Stimulated activated naive CD8-positive, alpha-beta T cell treated with anti-CD3 and anti-CD28 coated beads, Interleukin-15, Interleukin-2, amounts not matched to agents 100 U/mL and 50 U/mL, for 24 hours (primary cell): ENCODE measurements at regions not wholly inside any gene's neighbourhood (a gene's known extent, or its start where the extent isn't known, plus 50 kb on each side); places are given as distances from the start of the nearest gene placed in this dataset.
"Not testable (repeated sequence)": the region's sequence is repeated elsewhere in the genome, so short reads cannot be mapped to it uniquely, and the experiment has no call there.

Experiments used
- ATAC-seq: fragments of 150-1000 bp; cut with Tn5 transposase; one replicate; pipeline ENCODE4 v1.10.0; 2021
- DNase-seq: peaks from one replicate; pipeline ENCODE4 v3.0.0; 2021

DNA sequence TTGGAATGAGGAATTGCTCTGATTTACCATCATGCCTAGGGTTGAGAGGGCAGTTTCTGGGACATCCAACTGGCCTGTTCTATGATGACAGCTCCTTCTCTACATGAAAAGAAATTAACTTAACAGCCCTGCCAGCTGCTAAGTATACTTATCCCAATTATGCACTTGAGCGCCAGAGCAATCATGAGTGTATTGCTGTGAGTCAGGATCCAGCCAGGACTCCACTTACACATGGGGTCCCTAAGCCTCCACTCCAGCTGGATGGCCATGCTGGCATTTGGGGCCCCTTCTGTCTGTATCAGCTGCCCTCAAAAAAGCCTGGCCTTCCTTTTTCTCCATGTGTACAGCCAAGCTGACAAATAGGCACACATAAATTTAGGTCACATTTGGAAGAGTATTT, 481.9 kb downstream of the TMX3 start:
- ATAC-seq: no peak

DNA sequence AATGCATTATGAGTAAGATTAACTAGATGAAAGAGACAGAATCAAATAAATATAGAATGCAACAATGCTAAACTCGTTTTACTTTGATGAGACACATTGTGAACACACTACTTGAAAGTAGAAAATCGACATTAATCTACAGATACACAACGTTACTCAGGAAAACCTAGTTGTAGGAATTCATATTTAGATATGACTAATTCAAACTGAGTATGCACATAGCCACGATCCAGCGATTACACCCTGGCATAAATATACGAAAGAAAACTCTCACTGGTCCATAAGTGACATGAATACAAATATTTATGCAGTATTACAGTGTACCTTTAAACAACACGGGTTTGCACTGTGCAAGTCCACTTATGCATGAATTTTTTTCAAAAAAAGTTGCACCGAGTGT, 485.6 kb downstream of the TMX3 start:
- ATAC-seq (no peak), DNase-seq (no peak)

More for the DNA sequence above, 481.9 kb downstream of the TMX3 start:
- no peak for DNase-seq

DNA sequence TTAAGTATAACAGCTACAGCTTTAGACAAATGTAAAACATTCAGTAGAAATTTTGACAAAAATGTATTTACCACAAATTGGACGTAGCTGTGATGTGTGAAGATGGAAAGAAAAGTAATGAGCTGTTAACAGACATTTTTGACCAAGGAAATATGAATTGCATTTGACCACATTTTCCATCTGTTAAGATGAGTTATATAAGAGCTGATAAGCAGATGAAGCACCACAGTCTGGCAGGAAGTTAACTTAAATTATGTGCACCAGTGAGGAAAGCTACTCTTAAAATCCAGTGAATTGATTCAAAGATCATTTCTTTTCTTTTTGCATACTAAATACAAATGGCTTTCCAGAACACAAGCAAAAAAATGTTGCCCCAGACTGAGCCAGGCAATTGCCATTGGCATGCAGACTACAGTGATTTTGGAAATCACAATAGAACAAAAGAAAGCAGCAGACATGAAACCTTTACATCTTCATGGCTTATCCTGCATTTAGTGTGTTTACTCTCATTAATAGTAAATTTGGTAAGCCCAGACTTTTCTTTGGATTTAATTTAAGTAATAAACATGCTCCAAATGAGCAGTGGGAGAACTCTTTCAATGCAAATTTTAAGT, 493.7 kb downstream of the TMX3 start:
- DNase-seq: no peak
- ATAC-seq: no peak

DNA sequence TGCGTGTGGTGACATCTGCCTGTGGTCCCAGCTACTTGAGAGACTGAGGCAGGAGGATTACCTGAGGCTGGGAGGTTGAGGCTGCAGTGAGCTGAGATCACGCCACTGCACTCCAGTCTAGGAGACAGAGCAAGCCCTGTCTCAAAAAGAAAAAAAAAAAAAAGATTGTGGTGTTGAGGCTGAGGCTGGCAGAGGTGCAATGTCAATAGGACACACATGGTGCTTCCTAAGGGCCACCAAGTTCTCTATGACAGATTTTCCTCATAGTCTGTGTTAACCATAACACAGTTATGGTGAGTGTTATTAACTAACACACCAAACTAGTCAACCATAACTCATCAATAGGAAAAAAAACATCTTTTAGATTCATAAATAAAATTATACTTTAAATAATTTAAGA, 494.4 kb downstream of the TMX3 start:
- ATAC-seq (no peak), DNase-seq (no peak)

DNA sequence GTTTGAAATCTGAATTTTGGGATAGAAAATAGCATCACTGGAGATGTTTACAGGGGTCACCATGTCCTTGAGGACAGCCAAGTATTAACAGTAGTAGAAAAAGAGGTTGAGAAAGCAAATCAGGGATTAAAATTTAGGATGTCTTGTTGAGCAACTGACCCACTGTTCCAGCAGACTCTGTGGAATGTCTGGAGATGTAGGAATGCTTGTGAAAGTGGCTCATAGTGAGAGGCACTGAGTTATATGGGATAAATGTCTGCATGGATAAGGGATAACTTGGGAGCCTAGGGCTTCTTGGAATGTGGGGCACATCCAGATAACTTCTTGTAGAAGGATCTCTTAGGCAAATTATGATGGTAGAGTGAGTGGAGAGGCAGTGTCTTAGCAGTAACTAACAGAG, 495.0 kb downstream of the TMX3 start:
- DNase-seq (no peak), ATAC-seq (no peak)

DNA sequence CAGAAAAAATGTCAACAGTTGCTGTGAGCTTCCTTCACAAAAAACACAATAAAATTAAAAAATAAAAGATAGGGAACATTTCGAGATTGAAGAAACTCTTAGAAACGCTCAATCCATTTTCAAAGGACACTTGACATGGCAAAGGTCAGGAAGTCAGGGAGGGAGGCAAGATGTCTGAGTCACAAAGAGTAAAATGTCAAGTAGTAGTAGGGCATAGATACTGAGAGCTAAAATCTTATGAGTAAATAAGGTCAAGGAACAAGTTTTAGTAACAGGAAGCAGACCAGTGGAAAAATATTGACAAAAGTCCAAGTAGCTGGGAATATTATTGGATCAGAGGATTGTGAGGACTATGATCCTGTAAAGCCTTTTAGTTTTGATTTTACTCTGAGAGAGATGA, 495.6 kb downstream of the TMX3 start:
- ATAC-seq (no peak), DNase-seq (no peak)

DNA sequence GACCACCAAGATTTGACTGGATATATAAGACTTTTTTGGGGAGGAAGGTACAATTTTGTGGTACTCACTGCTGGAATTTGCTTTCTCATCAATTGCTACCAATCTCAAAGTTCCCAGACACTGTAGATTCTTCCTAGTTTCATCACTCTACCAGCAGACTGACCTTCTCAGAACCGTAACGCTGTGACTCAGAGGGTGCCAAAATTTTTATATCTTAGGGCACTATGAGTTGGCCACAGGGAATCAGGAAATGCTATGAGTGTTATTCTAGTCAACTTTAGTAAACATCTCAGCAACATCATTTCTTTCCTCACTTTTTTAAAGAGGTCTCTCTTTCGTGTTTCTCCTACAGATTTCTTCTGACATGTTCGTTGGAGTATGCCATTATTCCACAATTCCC, 499.0 kb downstream of the TMX3 start:
- DNase-seq (no peak), ATAC-seq (no peak)

DNA sequence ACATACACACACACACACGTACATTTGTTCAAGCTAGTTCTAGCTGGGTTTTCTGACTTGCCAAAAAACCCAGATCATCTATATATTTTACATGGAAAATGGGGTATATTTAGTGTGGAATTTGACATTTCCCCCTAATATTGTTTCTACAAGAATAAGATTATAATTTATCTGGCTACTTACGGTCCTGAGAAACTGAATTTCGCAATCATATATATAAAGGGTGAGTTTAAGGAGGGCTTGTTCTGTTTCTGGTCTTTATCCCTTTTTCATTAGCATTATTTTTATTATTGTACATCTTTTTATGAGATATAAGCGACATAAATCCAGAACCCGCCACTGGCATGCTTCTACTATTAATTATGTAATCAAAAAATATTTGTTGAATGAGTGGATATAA, 528.9 kb downstream of the TMX3 start:
- DNase-seq: no peak
- ATAC-seq: no peak

DNA sequence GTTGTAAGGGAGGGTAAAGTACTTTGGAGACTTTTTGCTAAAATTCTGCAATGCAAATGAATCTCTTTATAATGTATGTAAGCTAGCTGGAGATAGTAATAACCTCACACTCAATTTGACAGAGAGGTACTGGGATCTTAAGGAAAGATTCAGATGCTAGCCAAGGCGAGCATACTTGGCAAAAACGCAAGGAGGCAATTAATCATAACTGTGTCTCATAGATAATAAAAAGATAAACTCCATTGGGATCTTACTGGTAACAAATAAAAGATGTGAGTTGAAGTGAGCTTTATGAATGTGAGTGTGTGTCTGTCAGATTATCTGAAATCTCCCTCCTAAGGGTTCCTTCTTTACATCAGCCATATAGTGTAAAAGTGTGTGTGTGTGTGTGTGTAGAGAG, 533.0 kb downstream of the TMX3 start:
- no peak for DNase-seq

DNA sequence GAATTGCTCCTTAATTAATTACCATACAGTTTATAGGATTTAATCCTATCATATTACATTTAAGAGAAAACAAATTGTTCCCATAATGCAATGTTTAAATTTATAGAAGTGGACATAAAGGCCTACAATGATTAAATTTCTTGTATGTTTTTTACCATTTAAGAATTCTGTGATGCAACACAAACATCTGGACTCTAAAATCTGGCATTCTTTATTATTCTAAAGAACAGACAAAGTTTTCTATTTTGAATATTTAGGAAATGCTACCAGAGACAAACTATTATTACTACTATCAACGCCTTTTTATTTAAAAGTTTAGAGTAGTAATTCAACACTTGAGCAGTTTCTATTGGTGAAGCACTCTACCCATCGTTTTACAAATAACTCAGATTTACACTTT, 535.1 kb downstream of the TMX3 start:
- DNase-seq (no peak), ATAC-seq (no peak)

More for the DNA sequence above, 533.0 kb downstream of the TMX3 start:
- ATAC-seq: no peak

DNA sequence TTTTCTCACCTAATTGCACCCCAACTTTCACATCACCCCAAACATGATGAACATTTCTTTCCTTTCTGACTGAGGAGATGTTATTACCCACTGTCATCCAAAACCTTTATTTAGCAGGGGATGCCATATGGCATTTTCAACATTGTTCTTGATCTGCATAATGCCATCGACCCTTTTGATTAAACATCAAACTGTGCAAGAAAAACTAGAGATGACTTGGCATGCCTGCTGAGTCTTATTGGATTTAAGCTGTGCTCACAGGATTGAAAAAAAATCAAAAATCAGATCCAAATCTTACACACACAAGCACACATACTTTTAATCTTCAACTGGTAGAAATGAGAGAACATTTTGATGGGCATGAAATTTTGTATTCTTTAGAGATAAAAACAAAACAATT, 536.0 kb downstream of the TMX3 start:
- no peak for ATAC-seq
- DNase-seq: no peak

DNA sequence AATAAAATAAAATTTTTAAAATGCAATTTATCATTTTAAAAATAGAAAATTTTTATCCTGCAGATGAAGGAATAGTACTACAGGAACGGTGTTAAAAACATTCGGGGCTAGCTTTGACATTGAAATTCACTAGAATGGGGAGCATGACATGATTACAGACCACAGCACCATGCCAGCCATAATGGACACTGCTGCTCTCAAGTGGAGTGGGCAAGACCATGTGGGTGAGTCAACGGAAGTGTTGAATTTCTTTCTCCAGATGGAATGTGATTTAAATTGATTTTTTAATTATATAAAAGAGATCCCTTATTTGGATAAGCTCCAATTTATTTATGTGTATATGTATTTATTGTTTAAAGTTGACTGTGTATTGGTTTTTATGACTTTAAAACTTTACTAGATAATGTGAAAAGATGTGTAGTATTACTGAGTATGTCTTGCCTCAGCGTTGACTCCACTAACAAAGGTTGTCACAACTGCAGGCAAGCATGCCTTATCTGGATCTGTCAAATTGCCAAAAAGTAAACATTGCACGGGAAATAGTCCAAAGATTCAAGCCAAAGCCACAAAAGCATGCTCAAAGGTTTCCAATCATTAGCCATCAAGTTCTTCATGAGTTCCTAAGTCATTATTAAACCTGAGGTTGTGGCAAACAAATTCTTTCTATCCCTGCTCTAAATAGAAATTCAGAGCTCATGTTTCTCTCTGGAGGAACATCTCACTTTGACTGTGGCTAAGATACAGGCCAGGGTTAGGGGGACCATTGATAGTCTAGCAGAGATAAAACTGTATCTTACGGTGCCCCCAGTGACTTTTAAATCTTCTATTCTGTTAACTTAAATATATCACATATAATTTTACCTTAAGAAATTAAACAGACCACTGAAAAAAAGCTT, 536.9 kb downstream of the TMX3 start:
- ATAC-seq (no peak), DNase-seq (no peak)

DNA sequence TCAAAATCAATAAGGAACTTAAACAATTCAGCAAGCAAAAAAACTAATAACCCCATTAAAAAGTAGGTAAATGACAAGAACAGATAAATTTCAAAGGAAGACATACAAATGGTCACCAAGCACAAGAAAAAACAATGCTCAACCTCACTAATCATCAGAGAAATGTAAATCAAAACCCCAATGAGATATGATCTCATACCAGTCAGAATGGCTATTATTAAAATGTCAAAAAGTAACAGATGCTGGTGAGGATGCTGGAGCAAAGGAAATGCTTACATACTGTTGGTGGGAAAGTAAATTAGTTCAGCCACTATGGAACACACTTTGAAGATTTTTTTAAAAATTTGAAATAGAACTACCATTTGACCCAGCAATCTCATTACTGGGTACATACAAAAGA, 538.0 kb downstream of the TMX3 start:
- DNase-seq: no peak
- no peak for ATAC-seq

DNA sequence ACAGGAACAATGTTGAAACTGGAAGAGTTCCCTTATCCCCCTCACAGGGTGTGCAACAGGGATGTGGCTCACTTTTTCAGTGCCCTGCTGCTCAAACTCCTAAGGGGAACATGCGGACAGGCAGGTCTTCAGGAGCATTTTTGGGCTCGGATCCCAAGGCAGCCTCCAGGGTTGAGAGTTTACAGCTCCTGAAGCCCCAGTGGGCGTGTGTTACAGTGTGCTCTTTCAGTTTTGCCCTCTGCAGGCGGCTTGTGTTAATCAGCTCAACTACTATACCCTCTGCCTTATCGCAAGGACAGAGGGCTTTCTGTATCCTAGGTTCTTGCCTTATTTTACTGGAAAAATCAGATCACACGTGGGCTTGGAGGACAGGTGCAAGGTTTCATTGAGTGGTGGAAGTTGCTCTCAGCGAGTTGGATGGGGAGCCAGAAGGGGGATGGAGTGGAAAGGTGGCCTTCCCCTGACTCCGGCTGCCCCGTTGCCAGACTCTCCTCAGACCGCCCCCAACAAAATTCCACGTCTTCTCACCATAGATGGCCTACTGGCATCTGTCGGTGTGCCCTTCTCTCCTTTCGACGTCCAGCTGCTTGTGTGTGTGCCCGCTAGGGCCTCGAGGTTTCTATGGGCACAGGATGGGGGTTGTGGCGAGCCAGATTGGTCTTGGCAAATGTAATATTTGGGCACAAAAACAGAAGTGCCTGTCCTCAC, 541.9 kb downstream of the TMX3 start:
- ATAC-seq (no peak), DNase-seq (no peak)

DNA sequence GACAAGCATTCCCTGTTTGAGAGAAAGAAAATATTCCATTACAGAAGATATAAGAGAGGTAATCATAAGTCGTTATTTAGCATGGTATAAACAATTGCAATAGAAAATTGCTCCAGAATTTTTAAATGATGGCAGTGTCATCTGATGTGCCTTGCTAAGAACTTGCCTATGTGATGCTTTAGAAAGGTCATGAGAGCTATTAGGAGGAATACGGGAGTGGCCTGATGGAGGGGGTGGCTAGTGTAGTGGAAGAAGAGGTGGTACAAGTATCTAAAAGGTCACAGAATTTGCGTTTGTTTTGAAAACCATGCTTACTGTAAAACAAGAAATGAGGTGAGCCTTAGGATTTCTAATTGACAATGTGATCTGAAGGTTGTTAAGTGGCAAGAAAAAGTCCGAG, 550.0 kb downstream of the TMX3 start:
- DNase-seq (no peak), ATAC-seq (no peak)

DNA sequence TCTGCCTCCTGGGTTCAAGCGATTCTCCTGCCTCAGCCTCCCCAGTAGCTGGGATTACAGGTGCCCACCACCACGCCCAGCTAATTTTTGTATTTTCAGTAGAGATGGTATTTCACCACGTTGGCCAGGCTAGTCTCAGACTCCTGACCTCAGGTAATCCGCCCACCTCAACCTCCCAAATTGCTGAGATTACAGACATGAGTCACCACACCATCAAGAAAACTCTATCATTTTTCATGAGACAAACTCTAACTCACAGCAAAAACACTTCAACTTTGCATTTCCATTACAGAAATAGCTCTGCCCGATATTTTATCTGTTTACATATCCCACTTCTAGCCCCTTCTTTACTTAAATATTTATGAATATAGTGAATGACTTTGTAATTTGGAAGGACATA, 561.1 kb downstream of the TMX3 start:
- not testable (repeated sequence) for ATAC-seq, DNase-seq

DNA sequence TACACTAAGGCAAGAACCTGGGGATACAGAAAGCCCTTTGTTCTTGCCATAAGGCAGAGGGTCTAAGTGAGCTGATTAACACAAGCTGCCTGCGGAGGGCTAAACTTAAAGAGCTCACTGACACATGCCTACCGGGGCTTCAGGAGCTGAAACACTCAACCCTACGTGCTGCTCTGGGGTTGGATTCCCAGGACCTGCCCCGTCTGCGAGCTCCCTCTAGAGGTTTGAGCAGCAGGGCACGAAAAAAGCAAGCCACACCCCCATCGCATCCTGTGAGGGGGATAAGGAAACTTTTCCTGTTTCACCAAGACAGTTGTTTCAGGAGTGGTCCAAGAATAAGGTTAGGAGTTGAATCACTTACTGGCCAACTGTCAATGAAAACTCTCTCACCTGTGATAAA, 562.1 kb downstream of the TMX3 start:
- ATAC-seq: no peak

DNA sequence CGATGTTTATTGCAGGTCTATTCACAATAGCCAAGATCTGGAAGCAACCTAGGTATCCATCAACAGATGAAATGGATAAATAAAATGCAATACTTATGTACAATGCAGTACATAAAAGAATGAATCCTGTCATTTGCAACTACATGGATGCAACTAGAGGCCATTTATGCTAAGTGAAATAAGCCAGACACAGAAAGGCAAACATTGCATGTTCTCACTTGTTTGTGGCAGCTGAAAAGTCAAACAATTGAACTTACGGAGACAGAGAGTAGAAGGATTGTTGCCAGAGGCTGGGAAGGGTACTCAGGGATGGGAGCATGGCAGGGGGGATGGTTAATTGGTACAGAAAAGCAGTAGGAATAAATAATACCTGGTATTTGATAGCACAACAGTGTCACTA, 563.9 kb downstream of the TMX3 start:
- ATAC-seq (no peak), DNase-seq (no peak)

More for the DNA sequence above, 562.1 kb downstream of the TMX3 start:
- DNase-seq: no peak

DNA sequence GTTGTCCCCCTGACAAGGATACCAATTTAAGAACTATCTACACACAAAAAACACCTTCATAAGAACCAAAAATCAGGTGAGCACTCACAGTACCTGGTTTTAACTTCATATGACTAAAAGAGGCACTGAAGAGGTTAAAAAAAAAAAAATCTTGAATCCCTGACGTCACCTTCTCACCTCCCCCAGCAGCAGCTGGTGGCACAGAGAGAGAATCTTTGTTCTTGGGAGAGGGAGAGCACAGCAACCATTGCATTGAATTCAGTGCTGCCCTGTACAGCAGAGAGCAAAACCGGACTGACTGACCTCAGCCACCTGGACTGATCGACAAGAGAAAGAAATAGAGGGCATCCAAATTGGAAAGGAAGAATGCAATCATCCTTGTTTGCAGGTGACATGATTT, 566.0 kb downstream of the TMX3 start:
- no peak for ATAC-seq
- DNase-seq: no peak

DNA sequence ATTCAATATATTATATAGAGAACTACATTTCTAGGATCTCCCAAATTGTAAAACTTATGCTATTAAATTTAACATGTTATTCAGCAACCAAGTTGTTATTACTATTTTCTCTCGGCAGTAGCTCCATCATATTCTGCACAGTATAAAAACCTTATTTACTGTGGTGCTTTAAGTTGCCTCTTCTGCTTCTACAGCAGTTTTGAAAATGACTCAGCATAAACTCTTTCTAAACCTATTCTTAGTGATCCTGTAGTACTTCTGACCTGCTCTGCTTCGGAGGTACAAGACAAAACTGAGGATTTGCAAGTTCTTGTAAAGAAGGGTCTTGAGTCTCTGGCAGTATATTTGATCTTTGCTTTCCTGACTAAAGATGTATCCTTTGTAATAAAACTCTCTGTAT, 567.2 kb downstream of the TMX3 start:
- no peak for DNase-seq
- no peak for ATAC-seq

DNA sequence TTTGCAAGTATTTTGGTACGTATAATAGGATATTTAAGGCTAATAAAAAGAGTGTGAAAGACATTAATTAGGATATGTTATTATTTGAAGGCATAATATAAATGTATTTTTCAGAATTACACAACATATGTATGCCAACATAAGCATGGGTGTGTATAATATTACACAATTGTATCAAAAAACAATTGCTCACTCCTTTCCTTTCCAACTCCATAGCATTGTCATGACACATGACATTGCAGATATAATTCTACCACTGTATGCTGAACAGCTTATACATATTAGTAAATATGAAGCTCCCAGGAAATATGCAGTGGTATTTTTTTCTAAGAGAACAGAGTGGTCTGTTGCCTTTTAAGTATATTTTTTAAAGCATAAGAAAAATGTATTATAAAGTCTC, 593.1 kb downstream of the TMX3 start:
- ATAC-seq (no peak), DNase-seq (no peak)

DNA sequence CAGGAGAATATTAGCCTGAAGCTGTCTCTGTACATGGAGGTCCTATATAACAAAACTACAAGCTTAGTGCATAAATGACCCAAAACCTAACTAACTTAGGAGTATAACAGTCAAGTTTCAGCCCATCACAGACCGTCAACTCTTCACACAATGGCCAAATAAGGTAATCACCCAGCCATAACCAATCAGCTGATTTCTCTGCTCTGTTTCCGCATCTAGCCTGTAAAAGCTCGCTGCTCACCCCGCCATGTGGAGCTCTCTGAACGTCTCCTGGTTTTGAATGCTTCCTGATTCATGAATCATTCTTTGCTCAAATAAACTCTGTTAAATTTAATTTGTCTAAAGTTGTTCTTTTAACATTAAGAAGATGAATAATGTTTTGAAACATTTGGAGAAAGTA, 593.6 kb downstream of the TMX3 start:
- ATAC-seq: no peak
- no peak for DNase-seq

DNA sequence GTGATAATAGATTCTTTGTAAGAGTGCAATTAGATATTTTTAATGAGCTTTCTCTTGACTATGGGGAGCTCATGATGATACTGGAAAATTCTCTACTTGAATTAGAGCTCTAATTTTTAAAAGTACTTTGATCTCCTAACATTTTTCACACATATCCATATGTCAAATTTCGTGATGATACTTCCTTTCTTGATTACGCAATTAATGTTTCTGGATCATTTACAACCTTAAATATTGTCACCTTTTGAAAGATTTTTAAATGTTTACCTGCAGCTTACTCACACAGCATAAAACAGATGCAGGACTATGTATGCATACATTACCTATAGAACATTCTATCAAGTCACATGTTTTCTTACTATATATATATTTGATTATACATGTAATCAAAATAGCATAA, 598.5 kb upstream of the DSEL start:
- DNase-seq: no peak
- no peak for ATAC-seq
